Hypothalamus (tissue), 51 donors: ENCODE measurements at regions not wholly inside any gene's neighbourhood (a gene's known extent, or its start where the extent isn't known, plus 50 kb on each side); places are given as distances from the start of the nearest gene placed in this dataset.
"Not testable (repeated sequence)": the region's sequence is repeated elsewhere in the genome, so short reads cannot be mapped to it uniquely, and the experiment has no call there.

Experiments
- DNase-seq, 51 donors: peaks; one replicate each; lab custom pipeline; 2025; lab: John Stamatoyannopoulos, UW

DNA sequence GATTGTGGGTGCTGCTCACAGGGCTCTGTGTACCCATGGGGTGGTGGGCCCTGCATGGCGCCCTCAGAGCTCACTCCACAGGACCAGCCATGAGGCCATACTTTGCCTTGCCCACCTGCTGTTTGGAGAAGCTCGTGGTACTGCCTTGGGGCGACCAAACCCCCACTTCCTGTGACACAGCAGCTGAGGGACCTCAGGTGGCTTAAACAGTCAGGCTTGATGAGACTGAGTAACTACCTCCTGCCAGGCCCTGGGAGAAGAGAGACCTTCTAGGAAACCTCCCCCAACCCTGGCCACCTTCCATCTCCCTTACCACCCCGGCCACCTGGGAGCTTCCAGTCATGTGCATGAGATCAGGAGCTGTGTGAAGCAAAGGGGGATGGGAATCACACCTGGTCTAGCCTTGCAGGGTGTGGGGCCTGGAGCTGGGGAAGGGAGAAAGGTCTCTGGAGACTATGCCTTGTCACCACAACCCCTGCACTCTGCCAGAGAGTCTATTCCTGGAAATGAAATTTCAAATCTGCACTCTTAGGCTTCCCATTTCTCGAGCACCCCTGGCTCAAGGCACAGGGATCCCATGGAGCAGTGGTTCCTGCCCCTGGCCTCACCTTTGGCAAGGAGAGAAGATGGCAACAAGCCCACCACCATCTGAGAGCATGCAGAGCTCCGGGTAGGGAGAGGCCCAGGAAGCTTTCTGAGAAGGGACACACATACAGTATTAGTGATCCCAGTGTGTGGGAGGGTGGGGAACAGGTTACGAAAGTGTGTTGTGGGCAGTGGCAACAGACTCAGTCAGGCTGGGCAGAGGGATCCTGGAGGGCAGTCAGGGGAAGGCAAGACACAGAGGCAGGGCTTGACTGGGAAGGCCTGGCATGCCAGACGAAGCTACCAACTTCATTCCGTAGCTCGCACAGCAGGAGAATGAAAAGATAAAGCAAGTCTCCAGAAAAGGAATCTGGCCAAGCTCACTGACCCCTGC, 125.0 kb downstream of the URI1 start:
- no peak for DNase-seq

DNA sequence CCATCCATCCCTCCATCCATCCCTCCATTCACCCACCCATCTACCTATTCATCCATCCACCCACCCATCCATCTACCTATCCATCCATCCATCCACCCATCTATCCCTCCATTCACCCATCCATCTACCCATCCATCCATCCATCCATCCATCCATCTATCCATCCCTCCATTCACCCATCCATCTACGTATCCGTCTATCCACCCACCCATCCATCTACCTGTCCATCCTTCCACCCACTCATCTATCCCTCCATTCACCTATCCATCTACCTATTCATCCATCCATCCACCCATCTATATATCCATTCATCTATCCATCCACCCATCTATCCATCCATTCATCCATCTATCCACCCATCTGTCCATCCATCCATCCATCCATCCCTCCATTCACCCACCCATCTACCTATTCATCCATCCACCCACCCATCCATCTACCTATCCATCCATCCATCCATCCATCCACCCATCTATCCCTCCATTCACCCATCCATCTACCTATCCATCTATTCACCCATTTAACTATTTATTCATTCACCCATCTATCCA, 126.0 kb downstream of the URI1 start:
- not testable (repeated sequence) for DNase-seq

DNA sequence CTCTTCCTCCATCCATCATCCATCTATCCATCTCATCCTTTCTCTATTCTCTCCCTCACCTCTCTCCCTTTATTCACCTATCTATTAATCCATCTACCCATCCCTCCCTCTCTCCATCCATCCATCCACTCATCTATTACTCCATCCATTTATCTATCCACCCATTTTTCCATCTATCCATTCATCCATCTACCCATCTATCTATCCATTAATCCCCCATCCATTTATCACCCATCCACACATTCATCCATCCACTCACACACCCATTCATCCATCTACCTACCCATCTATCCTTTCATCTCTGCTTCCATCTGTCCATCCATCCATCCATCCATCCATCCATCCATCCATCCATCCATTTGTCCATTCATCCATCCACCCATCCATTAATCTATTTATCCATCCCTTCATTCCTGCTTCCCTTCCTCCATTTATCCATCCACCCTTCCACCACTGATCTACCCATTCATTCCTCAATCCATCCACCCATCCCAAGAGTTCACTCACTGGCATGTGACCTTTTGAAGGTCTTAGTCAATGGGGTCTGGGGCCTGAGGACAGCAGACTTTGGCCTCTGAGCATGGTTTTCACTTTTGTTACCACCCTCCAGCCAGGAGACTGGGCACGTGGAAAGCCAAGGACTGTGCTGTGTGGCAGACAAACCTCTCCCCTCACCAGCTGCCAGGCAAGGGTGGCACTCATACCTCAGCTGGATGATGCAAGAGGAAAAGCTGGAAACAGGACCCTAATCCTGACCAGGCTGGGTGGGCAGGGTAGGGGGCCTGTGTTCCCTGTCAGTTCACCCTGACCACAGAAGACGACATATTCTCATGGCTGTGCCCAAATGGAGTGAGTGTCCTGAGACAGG, 126.7 kb downstream of the URI1 start:
- DNase-seq = no peak

DNA sequence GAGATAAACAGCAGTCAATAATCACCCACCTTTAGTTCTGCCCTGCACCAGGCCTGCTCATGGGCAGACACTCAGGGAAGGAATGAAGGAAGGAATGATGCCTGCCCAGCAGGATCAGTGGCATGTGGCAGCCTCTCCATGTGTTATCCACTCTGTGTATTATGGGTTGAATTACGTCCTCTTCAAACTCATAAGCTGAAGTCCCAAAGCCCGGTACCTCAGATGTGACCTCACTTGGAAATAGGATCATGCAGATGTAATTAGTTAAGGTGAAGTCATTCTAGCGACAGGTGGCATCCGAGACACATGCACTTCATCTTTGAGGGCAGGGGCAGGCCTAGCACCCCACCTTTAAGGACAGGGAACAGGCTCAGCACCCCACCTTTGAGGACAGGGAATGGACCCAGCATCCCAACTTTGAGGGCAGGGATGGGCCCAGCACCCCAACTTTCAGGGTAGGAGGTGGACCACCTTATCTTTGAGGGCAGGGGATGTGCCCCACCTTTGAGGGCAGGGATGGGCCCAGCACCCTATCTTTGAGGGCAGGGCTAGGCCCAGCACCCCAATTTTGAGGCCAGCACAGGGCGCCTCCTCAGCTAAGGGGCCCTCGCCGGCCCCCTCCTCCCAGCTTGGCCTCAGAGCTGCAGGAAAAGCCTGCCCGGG, 127.6 kb downstream of the URI1 start:
- no peak for DNase-seq

DNA sequence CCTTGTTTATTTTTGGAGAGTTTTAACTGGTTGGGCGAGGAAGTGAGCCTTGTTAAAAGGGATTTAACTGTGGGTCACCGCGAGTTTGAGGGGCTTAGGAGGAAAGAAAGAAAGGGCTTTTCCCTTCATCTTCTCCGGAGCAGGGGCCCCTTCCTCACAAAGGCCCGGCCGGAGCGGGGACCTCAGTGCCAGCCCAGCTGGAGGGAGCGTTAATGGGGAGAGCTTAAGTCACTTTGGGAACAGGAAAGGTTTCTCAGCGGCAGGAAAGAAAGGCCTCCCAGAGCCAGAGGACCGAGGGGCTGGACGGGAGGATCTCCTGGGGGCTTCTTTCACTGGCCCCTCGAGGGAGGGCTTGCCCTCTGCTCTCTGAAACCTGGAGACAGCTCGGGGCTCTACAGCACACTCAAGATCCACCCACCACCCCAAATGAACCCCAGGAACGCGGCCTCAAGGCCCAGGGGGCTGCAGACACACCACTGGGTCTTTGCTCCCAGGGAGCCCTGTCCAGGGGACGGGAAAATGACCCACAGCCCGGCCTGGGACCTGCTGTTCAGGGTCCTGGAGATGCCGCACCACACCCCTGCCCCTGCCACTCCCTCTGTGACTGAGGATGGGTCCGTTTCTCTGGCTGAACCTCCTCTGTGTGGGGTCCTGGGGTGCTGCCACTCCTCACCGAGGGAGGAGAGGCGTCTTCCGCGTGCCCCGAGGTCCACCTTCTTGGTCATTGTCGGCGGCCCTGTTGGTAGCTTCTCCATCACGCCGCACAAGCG, 128.3 kb downstream of the URI1 start:
- DNase-seq = no peak

DNA sequence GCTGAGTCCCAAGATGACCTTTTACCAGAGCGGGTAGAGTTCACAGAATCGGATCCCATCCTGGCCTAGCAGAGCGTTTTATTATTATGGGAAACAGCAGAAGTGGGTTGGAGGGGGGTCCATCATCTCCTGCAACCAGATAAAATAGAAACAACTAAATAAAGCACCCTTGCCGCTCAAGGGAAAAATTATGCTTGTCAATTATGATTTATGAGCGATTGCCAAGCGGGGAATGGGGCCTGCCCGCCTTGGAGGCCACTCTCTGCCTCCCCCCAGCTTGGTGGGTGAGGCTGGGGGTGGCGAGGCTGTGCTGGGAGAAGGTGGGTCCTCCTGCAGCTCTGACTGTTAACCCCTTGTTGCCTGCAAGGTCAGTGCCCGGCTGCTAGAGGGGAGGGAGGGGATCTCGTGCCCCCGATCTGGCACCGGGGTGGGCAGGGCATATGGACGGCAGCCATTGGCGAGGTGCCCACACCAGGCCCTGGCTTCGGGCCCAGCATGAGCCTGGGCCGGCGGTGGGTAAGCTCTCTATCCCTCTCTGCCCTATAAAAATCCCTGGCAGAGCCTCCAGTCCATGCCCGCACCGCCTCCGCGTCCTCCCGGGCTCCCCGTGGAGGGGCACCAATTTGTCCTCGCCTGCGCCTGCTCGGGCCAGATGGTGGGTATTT, 129.1 kb downstream of the URI1 start:
- peak in 4 of 51 donors; percentile 14 to 51 (median 34) for DNase-seq

DNA sequence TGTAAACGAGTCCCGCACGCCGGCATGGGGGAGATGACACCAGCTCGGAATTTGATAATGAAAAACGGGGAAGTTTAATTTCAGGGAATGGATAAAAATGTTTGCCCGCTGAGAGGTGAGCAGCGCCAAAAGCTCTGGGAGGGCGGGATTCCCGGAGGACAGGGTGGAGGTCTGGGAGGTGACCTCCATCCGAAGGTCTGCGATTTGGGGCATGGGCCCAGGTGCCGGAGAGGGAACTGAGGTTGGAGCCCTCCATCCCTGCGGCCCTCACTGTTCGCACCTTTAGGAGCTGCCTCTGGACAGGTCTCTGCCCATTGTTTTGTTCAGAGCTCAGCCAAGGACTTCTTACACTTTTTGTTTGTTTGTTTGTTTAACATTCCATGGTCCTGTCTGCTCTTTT, 129.8 kb downstream of the URI1 start:
- DNase-seq = no peak

DNA sequence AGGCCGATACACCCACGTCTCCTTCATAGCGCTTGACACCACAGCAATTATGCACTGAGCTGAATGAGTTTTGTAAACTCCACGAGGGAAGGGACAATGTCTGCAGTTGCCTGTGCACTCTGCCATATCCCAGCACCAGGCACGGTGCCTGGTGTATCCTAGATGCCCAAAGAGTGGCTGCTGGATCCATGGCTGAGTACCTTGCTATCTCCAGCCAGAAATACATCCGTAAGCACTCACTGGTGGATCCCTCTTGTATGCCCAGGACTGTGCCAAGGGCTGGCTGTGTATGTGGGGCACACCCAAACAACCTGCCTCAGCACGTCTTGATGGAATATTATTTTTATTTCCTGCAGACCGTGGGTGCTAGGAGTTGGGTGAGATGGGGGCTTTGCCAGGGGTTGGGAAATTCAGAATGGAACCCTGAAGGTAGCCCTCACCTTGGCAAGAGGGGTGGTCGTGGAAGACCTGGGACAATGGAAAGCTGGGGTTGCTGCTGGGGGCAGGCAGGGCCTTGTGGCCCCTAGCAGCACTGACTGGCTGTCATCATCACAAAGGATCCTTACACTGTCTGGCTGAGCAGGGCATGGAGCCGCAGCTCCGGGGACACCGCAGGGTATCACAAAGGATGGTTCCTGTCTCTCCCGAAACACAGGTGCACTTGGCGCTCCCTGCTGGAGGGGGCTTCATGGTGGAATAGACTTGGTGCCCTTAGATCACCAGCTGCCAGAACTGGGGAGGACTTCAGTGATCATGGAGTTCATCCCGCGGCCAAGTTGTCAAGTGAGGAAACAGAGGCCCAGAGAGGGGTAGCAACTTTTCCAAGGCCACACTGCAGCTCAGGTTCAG, 131.3 kb downstream of the URI1 start:
- no peak for DNase-seq

DNA sequence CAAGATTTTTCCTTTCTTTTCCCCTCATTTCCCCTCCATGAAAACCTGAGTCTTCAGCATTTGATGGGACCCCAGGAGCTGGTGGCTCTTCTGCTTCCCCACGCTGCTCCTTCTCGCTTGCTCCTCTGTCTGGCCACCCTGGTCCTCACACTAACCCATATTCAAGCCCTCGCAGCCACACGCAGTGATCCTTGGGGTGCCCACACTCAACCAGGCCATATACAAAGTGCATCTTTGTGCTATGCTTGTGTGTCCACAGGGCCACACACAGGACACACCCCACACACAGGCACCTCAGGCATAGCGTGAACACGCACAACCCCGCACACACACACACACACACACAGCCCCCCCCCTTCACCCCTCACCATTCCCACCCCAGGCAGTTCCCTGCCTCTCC, 132.1 kb downstream of the URI1 start:
- no peak for DNase-seq

DNA sequence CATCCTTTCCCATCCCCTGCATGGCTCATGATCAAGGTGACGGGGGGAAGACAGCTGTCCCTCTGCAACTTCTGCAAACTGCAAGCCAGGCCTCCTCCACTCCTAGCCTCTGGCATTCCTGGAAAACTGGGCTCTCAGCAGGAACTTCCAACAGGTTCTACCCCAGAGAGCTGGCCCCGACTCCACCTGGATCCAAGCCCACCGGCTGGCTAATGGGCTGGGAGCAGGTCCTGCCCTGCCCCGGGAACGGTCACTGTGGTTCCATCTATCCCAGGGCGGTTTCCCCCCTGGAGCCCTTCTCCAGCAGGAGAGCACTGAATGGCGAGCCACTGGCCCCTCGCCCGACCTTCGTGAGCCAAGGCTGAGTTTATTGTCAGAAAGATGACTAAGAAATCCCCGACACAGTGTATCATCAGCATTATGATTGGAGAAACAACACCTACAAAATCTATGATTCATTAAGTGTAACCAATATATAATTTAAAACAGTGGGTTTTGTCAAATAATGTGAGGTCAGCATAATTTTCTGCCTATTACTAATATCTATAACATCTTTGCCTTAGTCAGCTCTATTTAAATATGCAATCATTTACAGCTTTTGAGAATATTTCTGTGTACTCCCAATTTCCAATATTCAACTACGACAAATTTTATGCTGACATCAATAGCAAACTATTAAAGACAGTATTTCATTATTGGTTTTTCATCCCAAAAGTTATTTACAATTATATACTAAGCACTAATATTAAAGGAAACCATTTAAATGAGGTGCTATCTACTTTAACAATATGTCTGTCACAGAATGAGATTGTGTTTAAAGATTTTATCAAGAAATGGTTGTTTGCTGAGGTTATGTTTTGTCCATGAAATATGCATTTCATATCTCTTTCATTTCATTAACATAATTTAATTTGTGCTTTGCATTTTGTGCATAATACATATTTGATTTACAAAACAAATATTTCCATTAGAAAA, 133.0 kb downstream of the URI1 start:
- no peak for DNase-seq

DNA sequence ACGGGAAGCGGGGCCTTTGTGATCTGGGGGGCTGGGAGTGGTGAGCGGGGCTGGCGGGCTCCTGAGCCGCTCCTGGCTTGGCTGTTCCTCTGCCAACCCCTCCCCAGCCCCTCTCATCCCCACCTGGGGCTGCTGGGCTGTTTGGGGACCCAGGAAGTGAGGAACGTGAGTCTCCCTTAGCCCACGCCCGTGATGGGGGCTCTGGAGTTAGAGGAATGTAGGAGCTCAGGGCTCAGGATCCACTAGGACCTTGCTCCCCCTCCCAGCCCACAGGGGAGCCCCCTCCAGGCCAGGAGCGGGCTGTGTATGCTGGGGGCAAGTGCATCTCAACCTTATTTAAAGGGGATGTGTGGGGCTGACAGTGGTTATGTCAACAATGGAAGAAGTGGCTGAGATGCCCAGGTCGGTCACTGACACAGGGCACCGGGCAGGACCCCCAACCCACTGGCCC, 134.1 kb downstream of the URI1 start:
- no peak for DNase-seq

DNA sequence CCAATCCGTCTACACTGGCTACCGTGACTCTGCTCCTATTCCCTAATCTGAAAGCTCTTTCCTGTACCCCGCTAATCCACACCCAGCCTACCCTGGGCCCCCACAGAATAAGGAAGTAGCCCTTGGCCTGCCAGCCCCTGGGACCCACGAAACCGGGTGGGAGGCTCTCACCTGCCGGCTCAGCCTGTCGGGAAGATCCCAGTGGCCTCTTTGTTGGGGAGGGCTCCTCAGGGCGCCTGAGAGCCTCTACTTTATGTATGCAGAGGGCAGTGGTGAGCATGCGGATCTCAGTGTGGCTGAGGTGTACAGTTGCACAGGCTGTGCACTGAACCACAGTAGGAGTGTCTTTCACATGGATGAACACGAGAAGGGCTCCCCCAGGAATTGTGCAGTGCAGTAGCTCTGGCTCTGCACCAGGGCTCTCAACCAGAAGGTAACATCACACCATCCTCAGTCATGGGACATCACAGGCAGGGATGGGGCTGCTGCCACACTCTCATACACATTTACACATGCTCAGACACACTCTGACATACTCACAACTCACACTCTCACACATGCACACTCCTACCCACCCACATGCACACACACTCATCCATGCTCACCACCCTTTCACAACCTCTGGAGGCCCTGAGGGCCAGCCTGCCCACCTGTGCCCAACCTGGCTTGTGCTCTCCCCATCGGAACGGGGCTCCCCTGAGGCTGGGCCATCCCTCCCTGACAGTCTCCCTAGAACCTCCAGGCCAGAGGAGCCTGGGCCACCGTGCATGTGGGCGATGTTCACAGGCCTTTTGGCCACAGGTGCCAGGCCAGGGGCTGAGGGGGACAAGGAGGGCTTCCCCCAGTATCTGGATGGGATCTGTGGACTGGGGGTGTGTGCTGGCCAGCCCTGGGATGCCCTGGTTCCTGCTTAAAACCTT, 135.0 kb downstream of the URI1 start:
- no peak for DNase-seq

DNA sequence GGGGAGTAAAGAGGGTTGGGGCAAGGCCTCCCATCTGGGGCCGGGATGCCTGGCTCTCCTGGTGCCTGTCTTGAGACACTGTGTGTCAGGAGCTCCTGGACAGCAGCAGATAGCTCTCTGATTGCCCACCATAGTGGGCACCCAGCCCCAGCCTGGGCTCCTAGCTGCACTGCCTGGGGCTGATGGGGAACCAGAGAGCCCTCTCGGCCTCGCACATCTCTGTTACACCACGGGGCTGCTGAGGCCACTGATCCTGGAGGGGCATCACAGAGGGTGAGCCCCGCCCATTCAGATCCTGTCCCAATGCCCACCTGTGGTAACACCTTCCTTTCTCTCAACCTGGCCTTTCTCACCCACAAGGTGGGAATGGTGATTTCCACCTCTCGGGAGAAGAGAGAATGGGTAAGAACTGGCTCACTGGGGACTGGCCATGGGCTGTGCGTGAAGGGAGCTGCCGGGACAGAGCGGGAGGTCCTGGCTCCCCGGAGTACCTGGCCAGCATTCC, 135.9 kb downstream of the URI1 start:
- no peak for DNase-seq

DNA sequence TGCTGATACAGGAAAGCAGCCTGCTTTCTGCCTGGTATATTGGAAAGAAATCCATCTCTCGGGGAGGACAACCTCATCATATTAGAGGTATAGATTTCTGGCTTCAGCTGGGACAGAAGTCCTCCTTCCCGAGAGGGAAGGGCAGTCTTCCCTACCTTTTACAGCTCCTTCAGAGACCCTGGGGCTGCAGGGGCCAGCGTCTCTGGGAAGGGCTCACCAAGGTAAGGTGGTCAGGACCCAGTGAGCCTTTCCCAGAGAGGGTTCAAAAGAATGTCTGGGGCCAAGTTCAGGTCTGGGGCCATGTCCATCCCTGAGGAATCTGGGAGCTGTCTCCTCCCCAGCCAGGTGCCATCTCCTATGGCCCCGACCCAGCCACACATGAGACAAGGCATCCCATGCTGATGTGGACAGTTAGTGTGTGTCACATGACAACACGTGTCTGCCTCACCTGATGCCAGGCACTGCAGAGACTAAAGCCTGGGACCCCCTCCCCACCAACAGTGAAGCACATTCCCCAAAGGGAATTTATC, 136.4 kb downstream of the URI1 start:
- DNase-seq = no peak

DNA sequence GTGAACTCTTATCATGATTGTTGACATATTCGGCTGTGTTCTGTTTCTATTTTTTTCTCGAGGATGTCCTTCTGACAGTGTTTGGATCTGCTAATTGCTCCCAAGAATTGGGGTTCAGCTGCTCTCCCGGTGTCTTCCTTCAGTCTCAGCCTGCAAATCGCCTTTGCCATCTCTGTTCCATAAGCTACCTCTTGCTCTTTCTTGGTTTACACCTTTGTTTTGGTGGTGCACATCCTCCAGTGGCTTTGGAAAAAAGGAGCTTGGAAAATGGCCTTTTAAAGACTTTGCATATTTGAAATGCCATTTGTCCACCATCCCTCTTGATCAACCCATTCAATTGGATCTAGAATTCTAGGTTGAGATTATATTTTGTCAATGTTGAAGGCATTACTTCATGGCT, 137.2 kb downstream of the URI1 start:
- DNase-seq = no peak

DNA sequence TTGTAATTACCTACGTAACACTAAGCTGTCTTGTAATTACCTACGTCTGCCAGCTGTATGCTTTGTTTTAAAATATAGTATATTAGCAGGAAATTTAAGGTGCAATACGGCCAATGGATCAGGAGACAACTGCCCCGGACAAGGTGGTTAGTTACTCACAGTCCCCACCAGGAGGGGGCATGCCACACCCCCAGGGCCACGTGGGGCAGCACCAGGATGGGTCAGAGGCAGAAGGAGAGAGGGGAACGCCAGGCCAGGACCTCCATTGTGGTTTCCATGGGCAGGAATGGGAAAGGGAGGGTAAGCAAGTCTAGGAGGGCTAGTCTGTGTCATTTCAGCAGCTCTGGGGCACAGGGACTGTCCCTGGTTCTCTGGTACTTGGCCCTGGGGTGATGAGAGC, 140.1 kb downstream of the URI1 start:
- no peak for DNase-seq
